ENCODE measurements at regions not wholly inside any gene's neighbourhood (a gene's known extent, or its start where the extent isn't known, plus 50 kb on each side); places are given as distances from the start of the nearest gene placed in this dataset.

DNA sequence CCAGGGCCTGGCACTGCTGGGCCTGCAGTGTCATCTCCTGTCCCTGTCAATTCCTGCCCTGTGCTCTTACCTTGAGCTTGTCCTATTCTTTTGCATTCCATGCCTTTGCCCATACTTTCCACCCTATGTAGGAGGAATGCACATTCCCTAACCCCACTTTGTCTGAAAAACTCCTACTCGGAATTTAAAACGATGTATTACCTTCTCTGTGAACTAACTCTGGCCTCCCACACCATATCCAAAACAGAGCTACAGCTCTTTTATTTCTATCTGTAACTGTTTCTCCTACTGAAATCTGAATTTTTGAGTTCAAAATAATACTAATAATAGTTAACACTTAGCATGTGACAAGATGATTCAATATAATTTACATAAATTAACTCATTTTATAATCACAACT, 353.7 kb downstream of the FRK start:
- TF ChIP-seq TAF1 (IDR thresholded peaks at IDR 0.05; ENCODE audit: low read depth, low read length) (no peak), POLR2A (IDR thresholded peaks at IDR 0.05; ENCODE audit: control extremely low read depth in 1 of 2, low read depth in 2 of 2, low read length in 2 of 2) (no peak), BRCA1 (IDR thresholded peaks at IDR 0.05; ENCODE audit: low read depth, low read length) (no peak), MAFK (IDR thresholded peaks at IDR 0.05; ENCODE audit: low read depth, low read length) (no peak), SIN3A (conservative IDR thresholded peaks at IDR 0.05 in 1 of 2, IDR thresholded peaks at IDR 0.05 in 1 of 2; ENCODE audit: low read depth in 1 of 2, low read length in 2 of 2) (no peak), RXRA (IDR thresholded peaks at IDR 0.05; ENCODE audit: insufficient read depth, low read depth, low read length) (no peak), POLR2AphosphoS5 (IDR thresholded peaks at IDR 0.05; ENCODE audit: low read depth, low read length) (no peak), ZNF274 (IDR thresholded peaks at IDR 0.05; ENCODE audit: borderline replicate concordance, extremely low read depth, low read length) (no peak), PHF8 (conservative IDR thresholded peaks at IDR 0.05; ENCODE audit: low read depth, low read length) (no peak), TCF12 (IDR thresholded peaks at IDR 0.05; ENCODE audit: low read depth, low read length) (no peak), CBX5 (IDR thresholded peaks at IDR 0.05; ENCODE audit: low read depth, low read length) (no peak), SUZ12 (IDR thresholded peaks at IDR 0.05; ENCODE audit: low read length) (no peak), JUND (IDR thresholded peaks at IDR 0.05; ENCODE audit: low read length) (no peak)
- TF ChIP-seq, protein P1, sequence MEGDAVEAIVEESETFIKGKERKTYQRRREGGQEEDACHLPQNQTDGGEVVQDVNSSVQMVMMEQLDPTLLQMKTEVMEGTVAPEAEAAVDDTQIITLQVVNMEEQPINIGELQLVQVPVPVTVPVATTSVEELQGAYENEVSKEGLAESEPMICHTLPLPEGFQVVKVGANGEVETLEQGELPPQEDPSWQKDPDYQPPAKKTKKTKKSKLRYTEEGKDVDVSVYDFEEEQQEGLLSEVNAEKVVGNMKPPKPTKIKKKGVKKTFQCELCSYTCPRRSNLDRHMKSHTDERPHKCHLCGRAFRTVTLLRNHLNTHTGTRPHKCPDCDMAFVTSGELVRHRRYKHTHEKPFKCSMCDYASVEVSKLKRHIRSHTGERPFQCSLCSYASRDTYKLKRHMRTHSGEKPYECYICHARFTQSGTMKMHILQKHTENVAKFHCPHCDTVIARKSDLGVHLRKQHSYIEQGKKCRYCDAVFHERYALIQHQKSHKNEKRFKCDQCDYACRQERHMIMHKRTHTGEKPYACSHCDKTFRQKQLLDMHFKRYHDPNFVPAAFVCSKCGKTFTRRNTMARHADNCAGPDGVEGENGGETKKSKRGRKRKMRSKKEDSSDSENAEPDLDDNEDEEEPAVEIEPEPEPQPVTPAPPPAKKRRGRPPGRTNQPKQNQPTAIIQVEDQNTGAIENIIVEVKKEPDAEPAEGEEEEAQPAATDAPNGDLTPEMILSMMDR (IDR thresholded peaks at IDR 0.05; ENCODE audit: control extremely low read depth in 1 of 3, insufficient read depth in 1 of 3, low read depth in 1 of 3, low read length in 3 of 3) = no peak
